ENCODE measurements at regions not wholly inside any gene's neighbourhood (a gene's known extent, or its start where the extent isn't known, plus 50 kb on each side); places are given as distances from the start of the nearest gene placed in this dataset.

- DNase-seq = peak in 2 of 3 donors; percentile 24 to 26
- Histone ChIP-seq H3K9me3 (ENCODE audit: control insufficient read depth in 4 of 4, insufficient read depth in 3 of 4, low read length in 3 of 4) (peaks cover 0 to 2% (median 0%) of the 10 kb centered on the region in 4 donors), H3K9ac (ENCODE audit: insufficient read depth in 1 of 2, low read length in 2 of 2) (no peak overlapping the region), H3K27ac (ENCODE audit: low read depth in 1 of 2, low read length in 1 of 2) (no peak overlapping the region), H3K27me3 (ENCODE audit: control insufficient read depth in 3 of 3, insufficient read depth in 3 of 3, low read length in 2 of 3) (peaks cover 3 to 15% (median 12%) of the 10 kb centered on the region in 3 donors), H3K4me3 (no peak overlapping the region), H3K36me3 (ENCODE audit: control insufficient read depth in 4 of 4, insufficient read depth in 4 of 4, low read length in 4 of 4) (no peaks in the 10 kb centered on the region), H3K4me1 (ENCODE audit: control insufficient read depth in 5 of 5, insufficient read depth in 5 of 5, low read length in 5 of 5) (peaks cover 0 to 5% (median 0%) of the 10 kb centered on the region in 5 donors)
- TF ChIP-seq CTCF (IDR thresholded peaks at IDR 0.05; ENCODE audit: control extremely low read depth, extremely low read depth) = no peak
- ATAC-seq (ENCODE audit: insufficient read depth, low FRiP score) = no peak
- WGBS, 2 donors = 32 to 51% methylated on average over 18 of the region's 18 CpGs
These were observed 325.8 kb upstream of the MGMT start for GRCh38 chr10:129140921-129141885.

DNA sequence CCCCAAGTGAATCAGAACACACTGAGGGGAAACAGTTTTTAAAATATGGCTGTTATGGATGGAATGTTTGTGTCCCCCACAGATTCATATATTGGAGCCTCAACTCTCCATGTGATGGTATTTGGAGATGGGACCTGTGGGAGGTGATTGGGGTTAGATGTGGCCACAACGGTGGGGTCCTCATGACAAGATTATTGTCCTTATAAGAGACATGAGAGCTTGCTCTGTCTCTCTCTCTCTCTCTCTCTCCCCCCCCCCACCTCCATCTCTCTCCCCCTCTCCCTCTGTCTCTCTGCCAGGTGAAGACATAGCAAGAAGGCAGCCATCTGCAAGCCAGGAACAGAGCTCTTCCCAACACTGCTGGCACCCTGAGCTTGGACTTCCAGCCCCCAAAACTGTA lies 315.8 kb upstream of the MGMT start:
- DNase-seq = no peak
- no peak for ATAC-seq (ENCODE audit: insufficient read depth, low FRiP score)
- TF ChIP-seq CTCF (IDR thresholded peaks at IDR 0.05; ENCODE audit: control extremely low read depth, extremely low read depth) = no peak

DNA sequence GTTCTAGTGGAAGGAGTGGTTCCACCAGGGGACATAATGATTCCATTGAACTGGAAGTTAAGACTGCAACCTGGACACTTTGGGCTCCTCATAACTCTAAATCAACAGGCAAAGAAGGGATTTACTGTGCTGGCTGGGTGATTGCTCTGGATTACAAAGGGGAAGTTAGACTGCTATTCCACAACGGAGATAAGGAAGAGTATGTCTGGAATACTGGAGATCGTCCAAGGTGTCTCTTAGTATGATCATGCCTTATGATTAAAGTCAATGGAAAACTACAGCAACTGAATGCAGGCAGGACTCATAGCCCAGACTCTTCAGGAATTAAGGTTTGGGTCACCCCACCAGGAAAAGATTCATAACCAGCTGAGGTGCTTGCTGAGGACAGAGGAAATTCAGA lies 310.6 kb upstream of the MGMT start:
- Histone ChIP-seq H3K9ac (ENCODE audit: insufficient read depth in 1 of 2, low read length in 2 of 2) (no peak overlapping the region), H3K9me3 (ENCODE audit: control insufficient read depth in 4 of 4, insufficient read depth in 3 of 4, low read length in 3 of 4) (peaks cover 0 to 7% (median 1%) of the 10 kb centered on the region in 4 donors), H3K27me3 (ENCODE audit: control insufficient read depth in 3 of 3, insufficient read depth in 3 of 3, low read length in 2 of 3) (peaks cover 0 to 2% (median 0%) of the 10 kb centered on the region in 3 donors), H3K4me1 (ENCODE audit: control insufficient read depth in 5 of 5, insufficient read depth in 5 of 5, low read length in 5 of 5) (no peaks in the 10 kb centered on the region), H3K27ac (ENCODE audit: low read depth in 1 of 2, low read length in 1 of 2) (no peak overlapping the region), H3K4me3 (no peak overlapping the region), H3K36me3 (ENCODE audit: control insufficient read depth in 4 of 4, insufficient read depth in 4 of 4, low read length in 4 of 4) (no peaks in the 10 kb centered on the region)
- TF ChIP-seq CTCF (IDR thresholded peaks at IDR 0.05; ENCODE audit: control extremely low read depth, extremely low read depth) = no peak
- DNase-seq (no peak), ATAC-seq (ENCODE audit: insufficient read depth, low FRiP score) (no peak)
- WGBS, 2 donors = 55 to 72% methylated on average over 2 of the region's 2 CpGs

More for the DNA sequence above, 315.8 kb upstream of the MGMT start:
- H3K4me3 ChIP-seq = no peak overlapping the region
- H3K9me3 ChIP-seq (ENCODE audit: control insufficient read depth in 4 of 4, insufficient read depth in 3 of 4, low read length in 3 of 4) = peaks cover 0 to 9% (median 0%) of the 10 kb centered on the region in 4 donors
- H3K27ac ChIP-seq (ENCODE audit: low read depth in 1 of 2, low read length in 1 of 2) = no peak overlapping the region
- H3K27me3 ChIP-seq (ENCODE audit: control insufficient read depth in 3 of 3, insufficient read depth in 3 of 3, low read length in 2 of 3) = no peaks in the 10 kb centered on the region
- H3K4me1 ChIP-seq (ENCODE audit: control insufficient read depth in 5 of 5, insufficient read depth in 5 of 5, low read length in 5 of 5) = no peaks in the 10 kb centered on the region
- 76 to 94% methylated on average over 1 of the region's 1 CpG for WGBS, 2 donors
- H3K9ac ChIP-seq (ENCODE audit: insufficient read depth in 1 of 2, low read length in 2 of 2) = no peak overlapping the region
- H3K36me3 ChIP-seq (ENCODE audit: control insufficient read depth in 4 of 4, insufficient read depth in 4 of 4, low read length in 4 of 4) = no peaks in the 10 kb centered on the region

Measured in lung (tissue), 11 donors.